ENCODE measurements at regions not wholly inside any gene's neighbourhood (a gene's known extent, or its start where the extent isn't known, plus 50 kb on each side); places are given as distances from the start of the nearest gene placed in this dataset.

DNA sequence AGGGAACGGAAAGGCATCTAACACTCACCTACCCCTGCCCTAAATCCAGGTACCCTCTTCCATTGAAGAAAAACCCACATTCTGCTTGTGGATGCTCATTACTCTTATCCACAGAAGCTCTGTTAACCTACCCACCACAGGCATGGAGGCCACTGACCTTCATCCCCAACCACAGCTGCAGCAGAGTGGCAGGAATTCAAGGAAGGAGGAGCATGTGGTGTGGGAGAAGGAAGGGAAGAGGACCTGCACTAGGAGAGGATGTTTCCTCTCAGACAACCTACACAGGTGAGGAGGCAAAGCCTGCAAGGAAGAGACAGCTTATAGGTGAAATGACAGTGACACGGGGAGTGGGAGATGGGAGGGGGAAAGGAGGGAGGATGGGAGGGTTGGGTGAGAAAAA lies 192.5 kb upstream of the TSC22D2 start:
- DNase-seq, result no peak

DNA sequence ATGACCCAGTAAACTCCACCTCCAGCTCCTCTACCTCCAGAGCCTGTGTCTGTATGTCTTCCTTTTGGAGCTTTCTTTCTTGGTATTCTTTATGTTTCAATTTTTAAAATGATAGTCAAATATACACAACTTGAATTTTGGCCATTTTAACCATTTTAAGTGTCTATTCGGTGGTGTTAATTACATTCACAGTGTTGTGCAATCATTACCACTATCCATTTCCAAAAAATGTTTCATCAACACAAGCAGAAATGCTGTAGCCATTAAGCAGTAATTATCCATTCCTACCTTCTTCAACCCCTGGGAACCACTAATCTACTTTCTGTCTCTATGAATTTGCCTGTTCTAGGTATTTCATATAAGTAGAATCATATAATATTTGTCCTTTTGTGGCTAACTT lies 194.5 kb upstream of the TSC22D2 start:
- DNase-seq, result no peak

DNA sequence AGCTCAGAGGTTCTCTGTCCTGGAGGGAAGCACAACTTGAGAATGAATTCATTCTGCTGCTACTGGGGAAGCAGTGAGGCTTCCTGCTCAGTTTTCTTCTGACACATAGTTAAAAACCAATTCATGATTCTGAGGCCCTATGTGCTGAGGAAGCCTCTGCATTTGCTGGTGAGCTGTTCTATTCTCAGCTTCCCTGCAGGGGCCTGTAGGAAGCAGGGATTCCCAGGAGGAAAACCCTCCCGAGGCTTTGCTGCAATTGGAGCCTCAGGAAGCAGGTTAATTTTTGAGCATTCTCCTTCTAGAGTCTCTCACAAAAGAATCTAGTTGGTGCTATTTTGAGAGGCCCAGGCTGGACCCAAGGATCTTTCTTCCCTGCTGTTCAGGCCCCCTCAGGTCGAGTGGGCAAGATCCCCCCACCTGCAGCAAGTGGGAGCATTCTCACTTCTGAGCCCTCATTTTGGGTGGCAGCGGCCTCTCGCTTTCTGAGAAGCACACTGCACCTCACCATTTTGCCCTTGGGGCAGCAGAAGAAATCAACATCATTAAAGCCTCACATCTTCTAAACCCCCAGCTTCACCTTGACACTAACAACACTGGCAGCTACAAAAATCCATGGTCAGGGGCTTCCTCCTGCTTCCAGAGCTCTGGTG lies 197.5 kb upstream of the TSC22D2 start:
- no peak for DNase-seq

DNA sequence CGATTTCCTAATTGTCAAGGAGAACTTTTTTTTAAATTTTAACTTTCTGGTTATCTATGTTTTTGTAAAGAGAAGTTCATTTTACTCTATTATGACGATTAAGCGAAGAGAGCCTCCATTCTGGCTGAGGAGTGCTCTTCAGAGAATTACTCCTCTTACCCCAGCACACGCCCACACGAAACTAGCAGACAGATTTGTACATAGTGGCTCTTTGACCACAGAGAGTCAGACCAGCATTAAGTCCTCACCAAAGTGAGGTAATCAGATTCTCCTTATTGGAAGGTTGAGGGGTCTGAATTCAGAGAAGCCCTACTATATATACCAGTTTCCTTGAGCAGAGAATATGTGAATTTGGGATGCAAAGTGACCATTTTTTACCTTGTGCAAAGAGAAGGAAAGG lies 204.8 kb upstream of the TSC22D2 start:
- no peak for DNase-seq

DNA sequence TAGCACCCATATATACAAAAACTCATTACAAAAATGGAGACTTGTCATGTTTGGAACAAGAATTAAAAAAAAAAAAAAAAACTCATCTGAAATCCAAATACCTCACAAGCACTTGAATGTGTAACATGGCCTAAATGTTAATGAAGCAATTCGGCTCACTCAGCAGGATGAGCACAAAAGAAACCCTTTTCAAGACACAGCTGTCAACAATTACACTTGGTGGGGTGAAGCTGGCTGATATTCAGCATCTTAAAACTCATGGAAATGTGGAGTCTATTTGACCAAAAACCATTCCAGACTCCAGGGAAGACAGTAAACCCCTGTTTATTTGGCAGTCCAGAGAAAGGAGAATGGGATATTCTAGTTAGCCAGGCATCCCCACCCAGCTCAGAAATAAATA lies 205.4 kb upstream of the TSC22D2 start:
- DNase-seq, result no peak

DNA sequence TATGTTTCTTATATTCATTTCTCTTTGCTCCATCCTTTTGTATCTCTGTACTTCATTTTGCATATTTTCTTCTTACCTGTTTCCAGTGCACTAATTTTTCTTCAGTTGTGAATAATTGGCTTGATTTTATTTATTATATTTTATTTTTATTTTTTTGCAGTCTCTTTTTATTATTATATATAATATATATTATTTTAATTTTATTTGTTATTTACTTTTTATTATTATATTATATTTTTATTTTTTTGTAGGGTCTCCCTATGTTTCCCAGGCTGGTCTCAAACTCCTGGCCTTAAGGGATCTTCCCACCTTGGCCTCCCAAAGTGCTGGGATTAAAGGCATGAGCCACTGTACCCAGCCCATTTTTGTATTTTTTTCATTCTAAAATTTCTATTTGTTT lies 213.1 kb upstream of the TSC22D2 start:
- DNase-seq, result no peak

DNA sequence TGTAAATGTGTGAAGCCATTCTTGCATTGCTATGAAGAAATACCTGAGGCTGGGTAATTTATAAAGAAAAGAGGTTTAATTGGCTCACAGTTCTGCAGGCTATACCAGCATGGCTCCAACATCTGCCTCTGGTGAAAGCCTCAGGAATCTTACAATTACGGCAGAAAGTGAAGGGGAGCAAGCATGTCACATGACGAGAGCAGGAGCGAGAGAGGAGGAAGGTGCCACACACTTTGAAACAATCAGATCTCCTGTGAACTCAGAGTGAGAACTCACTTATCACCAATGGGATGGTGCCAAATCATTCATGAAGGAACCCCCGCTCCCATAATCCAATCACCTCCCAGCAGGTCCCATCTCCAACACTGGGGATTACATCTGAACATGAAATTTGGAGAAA lies 213.6 kb upstream of the TSC22D2 start:
- DNase-seq, result no peak

DNA sequence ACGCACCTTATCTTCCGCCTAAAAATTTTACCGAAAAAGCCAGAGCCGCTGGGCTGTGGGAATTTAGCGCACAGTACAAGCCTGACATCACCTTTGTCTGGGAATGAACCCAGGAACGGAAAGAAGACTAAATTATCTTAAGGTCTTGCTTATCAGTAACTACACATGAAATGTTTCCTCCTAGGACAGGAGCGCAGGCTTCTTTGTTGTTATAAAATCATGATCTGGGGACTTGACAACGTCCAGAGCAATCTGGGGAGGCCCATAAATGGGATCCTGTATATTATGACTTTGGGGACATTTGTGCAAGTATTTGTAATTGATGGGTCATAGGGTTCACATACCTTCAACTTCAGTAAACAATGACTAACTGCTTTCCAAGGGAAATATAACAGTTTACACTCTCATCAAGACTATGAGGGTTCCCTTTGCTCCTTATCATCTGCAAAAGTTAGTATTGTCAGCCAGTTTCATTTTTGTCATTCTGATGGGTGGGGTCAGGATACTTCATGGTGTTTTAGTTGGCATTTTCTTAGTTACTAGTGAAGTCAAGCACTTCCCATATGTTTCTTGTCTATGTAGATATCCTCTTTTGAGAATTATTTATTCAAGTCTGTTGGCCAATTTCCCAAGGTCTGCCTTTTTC lies 213.9 kb upstream of the PFN2 start:
- DNase-seq, result no peak

DNA sequence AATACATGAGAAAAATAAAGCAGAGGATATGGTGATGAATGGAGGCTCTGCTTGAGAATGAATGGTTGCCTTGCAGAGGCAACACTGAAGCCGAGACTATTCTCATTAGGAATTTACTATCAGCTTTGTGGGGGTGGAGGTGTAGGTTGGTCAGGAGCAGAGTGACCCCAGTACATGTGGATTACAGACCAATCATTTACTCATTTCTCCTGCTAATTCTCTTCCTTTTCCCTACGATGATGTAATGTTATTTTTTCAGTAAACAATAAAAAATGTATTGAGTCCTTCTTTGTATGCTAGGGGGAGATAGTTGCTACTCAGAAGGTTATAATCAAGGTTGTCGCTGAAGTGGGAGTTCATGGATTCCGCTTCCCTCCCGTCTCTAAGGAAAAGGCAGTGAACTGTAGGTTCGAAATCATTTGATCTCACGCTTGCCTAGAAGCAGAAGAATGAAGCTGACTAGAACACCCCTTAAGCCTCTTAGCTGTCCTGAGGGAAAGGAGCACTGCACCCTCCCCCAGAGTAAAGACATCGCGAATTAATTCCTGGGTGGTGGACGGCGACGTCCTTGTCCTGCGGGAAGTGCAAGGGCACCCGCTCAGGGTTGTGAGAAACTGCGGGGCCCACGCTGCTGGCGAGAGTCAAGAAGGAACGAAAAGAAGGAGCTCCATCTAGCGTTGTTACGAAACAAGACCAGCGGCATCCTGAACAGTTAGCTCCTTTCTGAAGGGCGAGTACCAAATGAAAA lies 213.2 kb upstream of the PFN2 start:
- DNase-seq, result peak; percentile 20 to 53

DNA sequence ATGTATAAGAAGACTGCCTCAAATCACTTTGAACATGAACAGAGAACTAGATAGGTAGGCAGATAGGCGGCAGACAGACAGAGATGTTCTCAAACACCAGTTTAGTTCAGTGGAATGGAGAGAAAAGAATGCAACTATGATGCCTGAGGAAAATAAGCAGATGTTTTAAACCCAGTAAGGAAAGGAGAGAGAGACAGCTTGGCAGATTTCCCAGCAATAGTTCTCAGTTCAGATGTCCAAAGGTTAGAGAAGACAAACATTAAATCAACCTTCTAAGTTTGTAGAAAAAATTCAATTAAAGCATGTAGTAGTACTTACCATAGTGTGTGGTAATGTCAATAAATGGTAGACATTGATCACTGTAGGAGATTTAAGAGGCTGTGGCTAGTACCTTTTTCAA lies 209.6 kb upstream of the PFN2 start:
- no peak for DNase-seq

DNA sequence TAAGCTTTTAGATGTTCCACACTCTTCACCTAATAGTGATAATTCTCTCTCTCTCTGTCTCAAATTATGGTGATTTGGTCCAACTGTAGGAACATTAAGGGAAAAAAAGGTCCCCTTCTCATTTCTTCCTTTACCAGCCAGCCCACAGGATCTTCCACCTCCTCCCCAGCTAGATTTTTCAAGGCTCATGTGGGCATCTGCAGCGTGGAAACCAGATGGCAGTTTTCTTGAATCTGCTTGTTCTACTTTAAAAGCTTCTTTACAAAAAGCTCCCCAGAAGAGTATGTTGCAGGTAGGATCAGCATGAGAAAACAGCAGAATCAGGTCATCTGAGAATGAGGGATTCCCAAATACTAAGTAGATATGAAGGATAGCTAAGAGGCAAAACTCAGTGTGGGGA lies 208.6 kb upstream of the PFN2 start:
- DNase-seq, result no peak

DNA sequence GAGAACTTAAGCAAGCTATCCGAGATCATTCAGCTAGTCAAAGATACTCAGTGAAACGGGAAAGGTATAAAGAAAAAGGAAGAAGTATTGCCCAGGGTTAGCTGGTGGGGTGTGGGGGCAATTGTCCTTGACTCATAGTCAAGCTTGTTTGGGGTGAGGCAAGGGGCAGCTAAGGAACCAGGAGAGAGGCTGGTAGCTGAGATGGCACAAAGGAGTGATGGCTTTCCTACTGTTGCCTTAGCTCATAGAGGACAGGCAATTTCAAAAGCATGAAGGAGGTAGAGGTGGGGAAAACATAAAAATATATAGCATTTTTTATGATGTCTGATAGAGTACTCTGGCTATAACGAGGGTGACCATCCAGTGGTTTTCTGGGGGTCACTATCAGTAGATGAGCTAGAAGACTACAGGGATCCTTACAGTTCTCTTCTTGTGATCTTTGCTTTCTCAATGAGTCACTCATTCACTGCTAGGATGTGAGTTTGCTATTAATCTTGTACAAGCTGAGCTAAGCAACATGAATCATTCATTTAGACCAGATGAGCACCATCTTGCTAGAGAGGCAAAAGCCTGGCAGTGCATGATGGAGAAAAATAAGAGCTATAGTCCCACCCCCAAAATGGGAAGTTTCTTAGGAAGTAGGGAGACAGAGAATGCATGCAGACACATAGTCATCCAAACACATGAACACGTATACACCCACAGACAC lies 207.1 kb upstream of the PFN2 start:
- DNase-seq, result no peak

DNA sequence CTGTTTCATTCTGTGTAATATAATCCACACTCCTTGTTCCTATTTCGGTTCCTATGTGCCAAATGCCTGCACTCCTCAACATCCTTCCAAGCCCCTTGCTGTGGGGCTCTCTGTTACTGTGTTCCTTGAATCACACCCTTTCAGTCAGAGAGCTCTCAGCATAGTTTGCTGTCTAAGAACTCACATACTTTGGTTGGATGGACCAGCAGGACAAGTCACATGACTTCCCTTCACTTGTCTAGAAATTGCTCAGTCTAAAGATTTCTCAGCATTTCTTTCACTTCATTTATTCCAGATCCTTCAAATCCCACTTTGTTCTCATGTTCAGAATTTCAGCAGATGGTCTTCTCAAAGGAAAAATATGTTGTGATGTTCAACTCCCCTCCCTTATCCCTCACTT lies 203.5 kb upstream of the PFN2 start:
- DNase-seq, result no peak

DNA sequence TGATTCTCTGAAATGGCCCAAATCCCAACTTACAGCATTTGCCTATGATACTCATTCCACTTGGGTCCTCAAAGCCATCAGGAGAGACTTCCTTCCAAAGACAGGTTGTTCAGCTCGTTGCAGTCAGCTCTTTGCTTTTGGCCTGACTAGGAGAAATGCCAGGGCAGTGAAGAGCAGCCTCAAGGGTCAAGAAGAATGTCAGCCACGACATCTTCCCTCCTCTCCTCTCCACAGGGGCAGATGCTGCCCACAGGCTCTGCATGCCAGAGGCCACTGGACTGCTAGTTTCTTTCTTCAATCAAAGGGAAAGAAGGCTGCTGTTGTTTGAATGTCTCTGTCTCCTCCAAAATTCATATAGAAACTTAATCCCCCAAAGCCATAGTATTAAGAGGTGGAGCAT lies 201.7 kb upstream of the PFN2 start:
- DNase-seq, result no peak

DNA sequence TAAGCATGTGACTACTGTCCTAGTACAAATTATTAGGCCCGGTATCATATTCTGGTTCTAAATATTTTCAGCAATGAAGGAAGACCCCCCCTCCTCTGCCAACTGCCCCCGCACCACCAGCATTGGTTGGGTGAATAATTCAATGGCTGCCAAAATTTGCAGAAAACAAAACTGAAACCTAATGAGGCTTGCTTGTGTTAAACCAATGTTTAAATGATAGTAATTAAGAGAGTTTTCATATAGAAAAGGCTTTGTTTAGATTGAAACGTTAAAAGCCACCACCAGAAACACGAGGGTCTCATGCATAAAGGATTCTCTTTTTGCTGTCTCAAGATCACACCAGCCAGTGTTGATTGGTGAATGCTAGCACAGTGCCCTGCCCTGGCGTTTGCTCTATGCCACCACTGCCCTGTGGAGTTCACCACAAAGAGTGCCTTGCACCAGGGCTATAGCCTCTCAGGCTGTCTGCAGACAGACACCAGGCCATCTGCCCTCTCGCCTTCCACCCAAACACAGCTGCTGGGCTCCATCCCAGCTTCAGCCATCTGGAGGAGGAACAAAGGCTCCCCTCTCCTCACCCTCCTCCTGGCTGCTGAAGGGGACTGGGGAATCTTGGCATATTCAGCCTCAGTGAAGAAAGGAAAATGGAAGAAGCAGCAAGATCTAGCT lies 200.3 kb upstream of the PFN2 start:
- no peak for DNase-seq

DNA sequence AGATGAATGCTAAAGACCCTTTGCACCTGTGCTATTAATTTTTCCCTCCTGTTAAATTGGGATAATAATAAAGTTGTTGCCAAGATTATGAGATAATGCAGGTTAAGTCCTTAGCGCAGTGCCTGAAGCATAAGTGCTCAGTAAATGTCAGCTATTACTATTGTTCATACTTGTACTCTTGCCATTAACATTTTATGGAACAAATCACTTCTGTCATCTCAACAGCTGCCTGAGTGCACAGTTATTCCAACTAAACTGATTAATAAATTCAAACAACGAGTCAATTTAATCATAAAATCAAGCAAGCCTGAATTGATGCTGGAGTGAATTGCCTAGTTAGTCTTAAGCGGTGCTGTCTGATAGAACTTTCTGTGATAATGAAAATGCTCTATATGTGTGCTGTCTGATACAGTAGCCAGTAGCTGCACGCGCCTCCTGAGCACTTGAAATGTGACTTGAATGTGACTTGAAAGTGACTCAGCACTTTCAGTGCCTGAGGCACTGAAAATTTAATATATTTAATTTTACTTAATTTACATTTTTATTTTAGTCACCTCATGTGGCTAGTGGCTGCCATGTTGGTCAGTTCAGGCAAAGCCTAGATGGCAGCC lies 198.7 kb upstream of the PFN2 start:
- no peak for DNase-seq

DNA sequence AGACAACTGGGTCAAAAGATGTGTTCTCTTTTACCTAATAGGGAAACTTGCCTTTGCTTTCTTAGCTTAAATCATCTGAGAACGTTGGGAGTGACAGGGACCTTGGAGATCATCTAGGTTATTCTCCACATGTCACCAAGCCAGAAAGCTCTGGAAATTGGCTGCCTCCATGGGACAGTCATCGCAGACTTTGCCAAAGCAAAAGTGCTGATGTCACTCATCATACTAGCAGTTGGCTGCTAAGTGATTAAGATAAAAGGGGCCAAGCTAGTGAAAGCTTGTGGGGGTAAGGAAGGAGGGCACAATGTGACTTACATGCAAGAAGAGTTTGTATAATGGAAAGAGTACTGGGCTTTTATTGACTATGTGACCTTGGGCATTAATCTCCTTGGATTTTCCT lies 198.0 kb upstream of the PFN2 start:
- no peak for DNase-seq

DNA sequence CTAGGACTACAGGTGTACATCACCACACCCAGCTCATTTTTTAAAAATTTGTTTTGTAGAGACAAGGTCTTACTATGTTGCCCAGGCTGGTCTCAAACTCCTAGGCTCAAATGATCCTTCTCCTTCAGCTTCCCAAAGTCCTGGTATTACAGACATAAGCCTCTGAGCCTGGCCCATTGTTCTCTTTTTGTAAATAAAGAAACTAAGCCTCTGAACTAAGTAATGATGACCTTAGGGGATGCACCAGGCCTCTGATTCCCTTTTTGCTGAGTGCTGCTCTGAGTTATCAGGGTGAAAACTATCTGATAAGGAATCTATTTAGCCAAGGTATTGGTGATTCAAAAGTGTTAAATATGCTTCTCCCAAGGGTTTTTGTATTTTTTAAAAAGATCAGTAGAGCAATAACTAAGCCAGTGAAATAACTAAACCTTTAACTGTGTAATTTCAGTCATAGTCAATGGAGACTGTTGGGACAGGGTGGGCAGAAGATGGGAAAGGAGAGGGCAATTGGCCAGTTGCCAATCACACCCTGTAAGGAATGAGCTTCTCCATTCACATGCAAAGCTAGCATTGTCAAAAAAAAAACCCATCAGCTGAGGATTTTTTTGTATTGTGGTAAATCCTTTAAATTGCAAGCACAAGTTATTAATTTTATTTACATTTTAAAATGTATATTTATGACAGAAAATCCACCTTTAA lies 194.8 kb upstream of the PFN2 start:
- no peak for DNase-seq

DNA sequence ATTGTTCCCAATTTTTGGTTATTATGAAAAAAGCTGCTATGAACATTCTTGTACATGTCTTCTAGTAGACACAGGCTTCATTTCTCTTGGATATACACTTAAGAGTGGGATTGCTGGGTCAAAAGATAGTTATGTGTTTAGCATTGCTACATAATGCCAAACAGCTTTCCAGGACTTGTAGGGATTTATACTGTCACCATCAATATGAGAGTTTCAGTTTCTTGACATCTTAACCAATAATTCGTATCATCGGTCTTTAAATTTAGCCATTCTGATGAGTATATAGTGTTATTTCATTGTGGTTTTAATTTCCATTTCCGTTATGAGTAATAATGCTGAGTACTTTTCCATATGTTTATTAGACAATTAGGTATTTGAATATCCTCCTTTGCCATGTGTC lies 190.3 kb upstream of the PFN2 start:
- DNase-seq, result no peak

DNA sequence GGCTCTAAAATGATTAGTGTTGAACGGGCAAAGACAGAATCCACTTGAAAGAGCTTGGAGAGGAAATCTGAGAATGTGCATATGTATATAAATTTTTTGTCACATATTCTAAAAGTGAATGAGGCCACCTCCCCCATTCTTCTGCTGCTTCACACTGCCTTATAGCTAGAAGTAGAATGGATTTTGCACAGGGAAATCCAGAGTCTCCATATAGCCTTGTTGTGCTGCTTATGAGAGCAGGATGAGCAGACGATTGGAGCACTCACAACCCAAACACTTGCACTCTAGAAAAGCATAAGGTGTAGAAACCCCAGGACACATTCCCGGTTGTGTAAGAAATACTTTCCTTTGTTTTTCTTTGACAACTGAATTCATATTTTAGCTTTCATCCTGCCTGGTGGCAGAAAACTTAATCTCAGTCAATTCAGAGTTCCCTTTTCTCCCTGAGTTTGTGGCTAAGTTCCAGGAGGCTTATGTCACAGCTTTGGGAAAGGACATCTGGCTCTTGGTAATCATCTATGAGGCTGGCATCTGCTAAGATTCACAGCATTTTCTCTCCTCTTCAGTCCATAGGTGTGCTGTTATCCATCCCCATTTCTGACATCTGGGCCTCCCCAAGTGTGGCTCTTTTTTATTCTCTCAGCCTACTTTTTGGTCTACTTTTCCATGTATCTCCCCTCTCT lies 188.4 kb upstream of the PFN2 start:
- no peak for DNase-seq

DNA sequence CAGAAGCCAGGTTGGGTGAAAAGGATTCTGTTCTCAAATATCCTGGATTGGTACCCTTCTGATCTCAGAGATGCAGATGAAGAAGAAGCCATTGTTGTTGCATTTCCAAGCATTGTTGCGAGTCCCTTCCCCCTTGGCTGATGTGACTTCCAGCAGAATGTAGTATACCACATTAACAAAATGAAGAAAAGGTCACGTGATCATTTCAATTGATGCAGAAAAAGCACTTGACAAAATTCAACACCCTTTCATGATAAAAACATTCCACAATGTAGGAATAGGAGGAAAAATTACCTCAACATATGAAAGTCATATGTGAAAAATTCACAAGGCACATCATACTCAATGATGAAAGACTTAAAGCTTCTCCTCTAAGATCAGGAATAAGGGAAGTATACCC lies 181.9 kb upstream of the PFN2 start:
- DNase-seq, result no peak

DNA sequence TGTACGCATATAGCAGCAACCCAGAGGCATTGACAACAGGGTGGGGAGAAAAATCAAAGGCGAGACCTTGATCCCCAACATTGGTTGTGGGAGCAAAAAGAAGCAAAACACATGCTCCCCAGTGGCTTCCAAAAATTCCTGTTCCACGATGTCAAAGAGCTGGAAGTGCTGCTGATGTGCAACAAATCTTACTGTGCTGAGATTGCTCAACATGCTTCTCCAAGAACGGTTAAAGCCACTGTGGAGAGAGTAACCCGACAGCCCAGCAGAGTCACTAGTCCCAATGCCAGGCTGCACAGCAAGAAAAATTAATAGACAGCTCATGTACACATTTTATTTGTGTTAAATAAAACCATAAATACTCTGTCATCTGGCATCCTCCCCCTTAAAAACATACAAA lies 179.9 kb upstream of the PFN2 start:
- DNase-seq, result no peak

Data from CD4-positive, alpha-beta T cell treated with Interferon alpha-2 for 1 hour (primary cell).